ENCODE measurements at regions not wholly inside any gene's neighbourhood (a gene's known extent, or its start where the extent isn't known, plus 50 kb on each side); places are given as distances from the start of the nearest gene placed in this dataset.

- TF ChIP-seq, protein P1, sequence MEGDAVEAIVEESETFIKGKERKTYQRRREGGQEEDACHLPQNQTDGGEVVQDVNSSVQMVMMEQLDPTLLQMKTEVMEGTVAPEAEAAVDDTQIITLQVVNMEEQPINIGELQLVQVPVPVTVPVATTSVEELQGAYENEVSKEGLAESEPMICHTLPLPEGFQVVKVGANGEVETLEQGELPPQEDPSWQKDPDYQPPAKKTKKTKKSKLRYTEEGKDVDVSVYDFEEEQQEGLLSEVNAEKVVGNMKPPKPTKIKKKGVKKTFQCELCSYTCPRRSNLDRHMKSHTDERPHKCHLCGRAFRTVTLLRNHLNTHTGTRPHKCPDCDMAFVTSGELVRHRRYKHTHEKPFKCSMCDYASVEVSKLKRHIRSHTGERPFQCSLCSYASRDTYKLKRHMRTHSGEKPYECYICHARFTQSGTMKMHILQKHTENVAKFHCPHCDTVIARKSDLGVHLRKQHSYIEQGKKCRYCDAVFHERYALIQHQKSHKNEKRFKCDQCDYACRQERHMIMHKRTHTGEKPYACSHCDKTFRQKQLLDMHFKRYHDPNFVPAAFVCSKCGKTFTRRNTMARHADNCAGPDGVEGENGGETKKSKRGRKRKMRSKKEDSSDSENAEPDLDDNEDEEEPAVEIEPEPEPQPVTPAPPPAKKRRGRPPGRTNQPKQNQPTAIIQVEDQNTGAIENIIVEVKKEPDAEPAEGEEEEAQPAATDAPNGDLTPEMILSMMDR (IDR thresholded peaks at IDR 0.05), result no peak
- no peak for TF ChIP-seq POLR2A (IDR thresholded peaks at IDR 0.05)
These were observed 587.5 kb upstream of the LCORL start for GRCh38 chr4:18608908-18609533.

Data from testis (tissue), 2 donors.